Astrocyte of the spinal cord (primary cell): ENCODE measurements at regions not wholly inside any gene's neighbourhood (a gene's known extent, or its start where the extent isn't known, plus 50 kb on each side); places are given as distances from the start of the nearest gene placed in this dataset.
"Not testable (repeated sequence)": the region's sequence is repeated elsewhere in the genome, so short reads cannot be mapped to it uniquely, and the experiment has no call there.

ENCODE experiments used
- DNase-seq: peaks from one replicate; pipeline ENCODE4 v3.0.0; 2011; ENCODE audit warnings: low read depth, low spot score
- H3K4me3 ChIP-seq: 2 replicates; pipeline ENCODE4 v1.5.1; 2011; ENCODE audit warnings: low read depth, mild to moderate bottlenecking, low read length, moderate library complexity
- in situ Hi-C: cut with HindIII; loops from 2 replicates; pipeline ENCODE4 v1.10.0; 2017; ENCODE audit warnings: low sequenced_read_pairs
- TF ChIP-seq, protein P1 (sequence below): IDR thresholded peaks from 2 replicates; pipeline ENCODE4 v1.5.1; 2012; ENCODE audit warnings: low read depth, mild to moderate bottlenecking, low read length, inconsistent platforms

DNA sequence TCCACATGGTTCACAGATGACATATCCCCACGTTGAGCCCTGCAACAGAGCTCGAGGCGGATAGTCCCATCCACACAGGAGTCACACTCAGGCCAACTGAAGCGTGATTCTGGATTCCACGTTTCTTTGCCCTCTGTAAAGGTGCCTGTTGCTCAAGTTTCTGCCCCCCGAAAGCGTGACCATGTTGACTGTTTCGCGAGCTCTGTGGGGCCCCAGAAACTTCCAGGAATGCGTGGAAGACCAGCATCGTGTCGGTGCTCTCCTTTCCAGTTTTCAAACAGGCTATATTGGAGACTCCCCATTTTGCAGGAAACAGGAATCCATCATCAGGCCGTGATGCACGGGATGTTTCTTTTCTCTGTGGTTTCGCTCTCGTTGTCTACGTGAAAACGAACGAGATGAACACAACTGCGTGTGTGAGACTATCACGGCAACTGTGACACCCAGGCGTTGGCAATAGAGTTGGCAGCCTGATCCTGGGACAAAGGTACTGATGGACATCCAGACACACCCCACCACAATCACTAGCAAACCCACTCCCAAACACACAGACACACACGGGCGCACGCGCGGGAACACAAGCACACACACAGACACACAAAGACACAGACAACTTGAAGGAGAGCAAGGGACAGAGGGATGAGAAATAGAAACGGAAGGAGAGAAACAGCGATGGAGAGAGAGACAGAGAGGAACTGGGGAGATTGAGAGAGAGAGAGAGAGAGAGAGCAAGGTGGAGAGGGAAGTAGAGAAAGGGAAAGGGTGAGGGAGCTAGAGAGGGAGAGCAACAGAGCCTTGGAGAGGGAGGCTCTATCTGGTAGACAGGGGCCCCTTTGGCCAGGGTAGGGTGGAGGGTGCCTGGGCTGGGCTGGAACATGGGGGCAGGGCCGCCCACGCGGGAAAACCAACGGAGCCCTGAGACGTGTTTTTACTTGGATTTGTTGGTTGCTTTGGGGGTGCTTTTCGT lies 1609.3 kb downstream of the SPATA31A7 start:
- peak; percentile 42 for DNase-seq
- H3K4me3 ChIP-seq = peak overlapping the region; percentile 61
- in situ Hi-C loops = not testable (repeated sequence)

DNA sequence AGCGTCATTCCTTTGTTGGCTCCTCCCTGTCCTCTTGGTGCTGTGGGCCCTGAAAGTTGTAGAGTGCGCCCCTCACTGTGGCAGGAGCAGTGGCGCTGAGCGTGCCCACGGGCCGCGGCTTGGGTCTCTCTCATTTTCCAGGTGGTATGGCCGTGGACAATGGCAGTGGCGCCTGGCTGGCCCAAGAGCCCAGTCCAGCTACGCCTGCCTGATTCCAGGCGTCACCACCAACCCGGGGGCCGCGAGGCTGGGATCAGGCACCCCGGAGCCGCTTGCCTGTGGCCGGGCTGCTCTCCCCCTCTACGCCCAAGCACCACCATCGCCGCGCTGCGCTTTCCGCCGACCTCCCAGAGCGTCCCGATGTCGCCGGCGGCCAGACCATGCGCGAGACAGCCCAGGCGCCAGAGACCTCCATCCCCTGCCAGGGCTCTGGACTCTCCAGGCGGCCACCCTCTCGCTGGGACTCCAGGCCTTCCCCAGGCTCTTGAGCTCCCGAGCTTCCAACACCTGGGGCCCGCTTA lies 1610.1 kb downstream of the SPATA31A7 start:
- H3K4me3 ChIP-seq = peak overlapping the region; percentile 61
- DNase-seq = peak; percentile 43
- in situ Hi-C loops = not testable (repeated sequence)

DNA sequence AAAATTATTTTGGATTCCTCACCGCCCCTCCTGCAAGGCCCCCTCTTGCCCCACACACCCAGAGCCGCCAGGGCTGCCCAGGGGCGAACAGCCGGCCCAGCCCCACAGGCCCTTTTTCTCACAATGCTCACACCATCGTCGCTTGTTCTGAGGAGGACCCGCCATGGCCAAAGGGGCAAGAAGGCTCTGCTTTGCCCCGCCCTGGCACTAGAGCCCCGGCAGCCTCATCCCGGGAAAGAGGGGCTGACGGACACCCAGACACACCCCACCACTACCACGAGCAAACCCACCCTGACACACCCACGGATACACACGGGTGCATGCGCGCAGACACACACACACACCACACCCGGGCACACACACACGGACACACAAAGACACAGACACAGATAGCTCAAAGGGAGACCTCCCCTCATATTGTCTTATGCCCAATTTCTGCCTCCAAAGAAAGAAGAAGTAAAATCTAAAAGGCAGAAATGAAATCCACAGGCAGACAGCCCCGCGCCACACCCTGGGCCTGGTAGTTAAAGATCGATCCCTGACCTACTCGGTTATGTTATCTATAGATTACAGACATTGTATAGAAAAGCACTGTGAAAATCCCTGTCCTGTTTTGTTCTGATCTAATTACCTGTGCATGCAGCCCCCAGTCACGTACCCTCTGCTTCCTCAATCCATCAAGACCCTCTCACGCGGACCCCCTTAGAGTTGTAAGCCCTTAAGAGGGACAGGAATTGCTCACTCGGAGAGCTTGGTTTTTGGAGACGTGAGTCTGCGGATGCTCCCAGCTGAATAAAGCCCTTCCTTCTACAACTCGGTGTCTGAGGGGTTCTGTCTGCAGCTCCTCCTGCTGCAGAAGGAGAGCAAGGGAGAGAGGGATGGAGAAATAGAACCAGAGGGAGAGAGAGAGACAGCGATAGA lies 1610.9 kb downstream of the SPATA31A7 start:
- peak; percentile 44 for DNase-seq
- in situ Hi-C loops = not testable (repeated sequence)
- H3K4me3 ChIP-seq = peak overlapping the region; percentile 61

DNA sequence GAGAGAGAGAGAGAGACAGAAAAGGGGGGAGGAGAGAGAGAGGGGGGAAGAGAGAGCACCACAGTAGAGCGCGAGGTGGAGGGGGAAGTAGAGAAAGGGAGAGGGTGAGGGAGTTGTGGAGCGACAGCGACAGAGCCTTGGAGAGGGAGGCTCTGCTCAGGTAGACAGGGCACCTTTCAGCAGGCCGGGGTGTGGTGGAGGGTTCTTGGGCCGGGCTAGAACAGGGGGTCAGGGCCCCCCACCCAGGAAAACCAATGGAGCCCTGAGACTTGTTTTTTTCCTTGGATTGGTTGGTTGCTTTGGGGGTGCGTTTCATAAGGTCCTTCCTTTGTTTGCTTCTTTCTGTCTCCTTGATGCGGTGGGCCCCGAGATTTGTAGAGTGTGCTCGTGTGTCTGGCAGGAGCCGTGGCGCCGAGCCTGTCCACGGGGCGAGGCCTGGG lies 1611.6 kb downstream of the SPATA31A7 start:
- H3K4me3 ChIP-seq = peak overlapping the region; percentile 61
- in situ Hi-C loops = not testable (repeated sequence)
- DNase-seq = peak; percentile 32

DNA sequence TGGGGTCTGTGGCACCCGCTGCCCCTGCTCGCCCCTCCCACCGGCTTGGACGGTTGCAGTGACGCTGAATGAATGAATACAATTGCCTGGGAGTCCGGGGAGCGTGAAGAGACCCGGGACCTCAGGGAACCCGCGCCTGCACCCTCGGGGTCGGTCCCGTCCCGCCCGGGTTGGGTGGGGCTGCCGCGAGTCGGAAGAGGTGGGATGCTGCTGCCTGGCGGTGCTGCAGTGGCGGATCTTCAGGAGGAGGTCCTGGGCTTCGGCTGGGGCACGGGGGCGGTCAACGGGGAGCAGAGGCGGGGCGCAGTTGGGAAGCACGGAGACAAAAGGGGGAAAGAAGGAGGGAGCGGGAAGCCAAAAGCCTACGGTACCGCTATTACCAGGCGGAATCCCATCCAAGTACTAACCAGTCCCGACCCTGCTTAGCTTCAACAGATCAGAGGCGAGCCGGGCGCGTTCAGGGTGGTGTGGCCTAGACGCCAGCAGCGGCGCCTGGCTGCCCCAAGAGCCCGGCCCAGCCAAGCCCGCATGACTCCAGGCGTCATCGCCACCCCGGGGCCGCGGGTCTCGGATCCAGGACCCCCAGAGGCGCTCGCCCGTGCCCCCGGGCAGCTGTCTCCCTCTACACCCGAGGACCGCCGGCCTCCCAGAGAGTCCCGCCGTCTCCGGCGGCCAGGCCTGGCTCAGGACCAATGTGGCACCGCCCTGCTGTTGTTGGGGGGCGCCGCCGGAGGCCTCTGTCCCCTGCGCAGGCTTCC lies 1612.3 kb downstream of the SPATA31A7 start:
- in situ Hi-C loops, DNase-seq: not testable (repeated sequence)
- TF ChIP-seq, protein P1, sequence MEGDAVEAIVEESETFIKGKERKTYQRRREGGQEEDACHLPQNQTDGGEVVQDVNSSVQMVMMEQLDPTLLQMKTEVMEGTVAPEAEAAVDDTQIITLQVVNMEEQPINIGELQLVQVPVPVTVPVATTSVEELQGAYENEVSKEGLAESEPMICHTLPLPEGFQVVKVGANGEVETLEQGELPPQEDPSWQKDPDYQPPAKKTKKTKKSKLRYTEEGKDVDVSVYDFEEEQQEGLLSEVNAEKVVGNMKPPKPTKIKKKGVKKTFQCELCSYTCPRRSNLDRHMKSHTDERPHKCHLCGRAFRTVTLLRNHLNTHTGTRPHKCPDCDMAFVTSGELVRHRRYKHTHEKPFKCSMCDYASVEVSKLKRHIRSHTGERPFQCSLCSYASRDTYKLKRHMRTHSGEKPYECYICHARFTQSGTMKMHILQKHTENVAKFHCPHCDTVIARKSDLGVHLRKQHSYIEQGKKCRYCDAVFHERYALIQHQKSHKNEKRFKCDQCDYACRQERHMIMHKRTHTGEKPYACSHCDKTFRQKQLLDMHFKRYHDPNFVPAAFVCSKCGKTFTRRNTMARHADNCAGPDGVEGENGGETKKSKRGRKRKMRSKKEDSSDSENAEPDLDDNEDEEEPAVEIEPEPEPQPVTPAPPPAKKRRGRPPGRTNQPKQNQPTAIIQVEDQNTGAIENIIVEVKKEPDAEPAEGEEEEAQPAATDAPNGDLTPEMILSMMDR = peak; percentile 20
- peak overlapping the region; percentile 61 for H3K4me3 ChIP-seq

DNA sequence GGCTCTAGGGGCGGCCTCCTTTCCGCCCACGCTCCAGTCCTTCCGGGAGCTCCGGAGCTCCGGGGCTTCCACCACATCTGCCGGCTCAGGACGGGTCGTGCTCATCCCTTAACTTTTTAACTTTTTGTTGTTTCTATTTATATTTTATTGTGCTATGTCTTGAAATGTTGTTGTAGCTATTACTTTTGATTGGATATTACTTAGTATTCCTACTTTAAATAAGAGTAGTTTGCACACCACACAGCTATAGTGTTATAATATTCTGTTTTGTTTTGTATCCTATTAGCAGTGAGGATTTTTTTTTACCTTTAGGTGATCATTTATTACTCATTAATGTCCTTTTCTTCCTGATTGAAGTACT lies 1612.9 kb downstream of the SPATA31A7 start:
- peak overlapping the region; percentile 61 for H3K4me3 ChIP-seq
- in situ Hi-C loops = not testable (repeated sequence)

DNA sequence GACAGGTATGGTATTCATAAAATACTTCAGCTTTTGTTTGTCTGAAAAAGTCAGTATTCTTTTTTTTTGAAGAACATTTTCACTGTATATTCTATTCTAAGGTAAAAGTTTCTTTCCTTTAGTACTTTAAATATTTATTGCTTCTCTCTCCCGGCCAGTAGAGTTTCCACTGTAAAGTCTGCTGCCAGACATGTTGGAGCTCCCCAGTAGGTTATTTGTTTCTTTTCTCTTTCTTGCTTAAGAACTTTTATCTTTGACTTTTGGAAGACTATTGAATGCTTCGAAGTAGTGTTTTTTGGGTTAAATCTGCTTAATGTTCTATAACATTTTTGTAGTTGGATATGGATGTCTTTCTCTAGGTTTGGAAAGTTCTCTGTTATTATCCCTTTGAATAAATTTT lies 1613.3 kb downstream of the SPATA31A7 start:
- DNase-seq, in situ Hi-C loops: not testable (repeated sequence)
- peak overlapping the region; percentile 14 for H3K4me3 ChIP-seq

More for the DNA sequence above, 1612.9 kb downstream of the SPATA31A7 start:
- DNase-seq = not testable (repeated sequence)

DNA sequence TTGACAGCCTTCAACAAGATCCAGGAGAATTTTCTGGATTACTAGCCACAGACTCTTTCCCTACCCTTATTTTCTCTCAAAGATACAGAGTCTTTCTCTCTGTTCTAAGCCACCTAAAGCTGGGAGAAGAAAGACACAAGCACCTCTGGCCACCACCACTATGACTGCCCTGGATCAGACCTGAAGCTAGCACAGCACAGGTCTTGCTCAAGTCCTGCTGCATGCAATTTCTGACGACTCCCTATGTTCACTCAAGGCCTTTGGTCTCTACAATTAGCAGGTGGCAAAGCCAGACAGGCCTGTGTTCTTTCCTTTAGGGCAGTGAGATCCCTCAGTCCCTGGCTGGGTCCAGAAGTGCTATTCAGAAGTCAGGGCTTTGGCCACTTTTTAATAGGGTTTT lies 1614.5 kb downstream of the SPATA31A7 start:
- H3K4me3 ChIP-seq, in situ Hi-C loops: not testable (repeated sequence)
- DNase-seq = peak; percentile 1

DNA sequence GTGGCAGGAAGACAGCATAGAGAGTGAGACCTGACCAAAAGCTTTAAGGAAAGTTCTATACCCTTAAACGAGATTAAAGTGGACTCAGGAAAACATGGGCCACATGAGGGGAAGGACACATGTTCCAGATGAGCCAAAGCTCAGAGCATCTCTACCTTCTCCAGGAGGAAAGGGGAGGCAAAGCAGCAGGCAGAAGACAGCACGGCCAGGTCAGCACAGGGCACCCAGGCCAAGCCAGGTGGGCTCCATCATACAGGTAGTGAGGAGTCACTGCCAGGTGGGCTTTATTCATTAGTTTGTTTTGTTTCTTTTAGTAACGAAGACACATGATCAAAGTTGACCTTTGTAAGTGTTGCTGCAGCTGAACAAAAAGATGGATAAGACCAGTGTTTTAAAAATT lies 1617.6 kb downstream of the SPATA31A7 start:
- H3K4me3 ChIP-seq, DNase-seq, in situ Hi-C loops: not testable (repeated sequence)

DNA sequence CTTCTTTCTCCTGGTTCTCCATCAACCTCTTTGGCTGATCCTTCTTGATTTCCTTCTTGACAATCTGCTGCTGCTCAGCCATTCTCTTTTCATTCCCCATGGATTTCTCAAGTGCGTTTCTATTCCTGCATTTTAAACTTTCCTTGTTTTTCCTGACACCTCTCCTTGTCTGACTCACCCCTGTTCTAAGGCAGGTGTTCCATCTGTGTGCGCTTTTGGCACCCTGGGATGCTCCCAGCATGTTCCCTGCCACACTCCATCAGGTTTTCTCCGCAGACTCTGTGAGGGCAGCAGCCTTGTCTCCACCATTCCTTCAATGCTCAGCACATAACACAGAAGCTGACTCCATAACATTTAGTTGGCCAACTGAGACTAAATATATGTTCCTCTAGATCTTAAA lies 1618.2 kb downstream of the SPATA31A7 start:
- H3K4me3 ChIP-seq, in situ Hi-C loops: not testable (repeated sequence)
- peak; percentile 31 for DNase-seq

DNA sequence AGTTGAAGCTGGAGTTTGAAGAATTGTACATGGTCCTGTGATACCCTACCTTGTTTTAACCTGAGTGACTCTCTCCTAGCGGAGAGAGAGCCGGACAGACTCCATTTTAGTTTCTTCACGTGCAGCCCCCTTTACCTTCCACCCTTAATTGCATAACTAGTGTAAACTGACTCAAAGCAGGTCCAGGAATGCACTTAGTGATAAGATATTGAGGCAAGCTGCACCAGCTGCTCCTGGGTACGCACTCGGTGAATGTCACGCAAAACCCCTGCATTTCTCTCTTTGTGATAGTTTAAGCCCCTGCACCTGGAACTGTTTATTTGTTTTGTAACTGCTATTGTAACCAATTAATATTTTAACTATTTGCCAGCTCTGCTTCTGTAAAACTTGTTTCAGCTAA lies 1620.5 kb downstream of the SPATA31A7 start:
- peak; percentile 0 for DNase-seq
- in situ Hi-C loops = not testable (repeated sequence)

DNA sequence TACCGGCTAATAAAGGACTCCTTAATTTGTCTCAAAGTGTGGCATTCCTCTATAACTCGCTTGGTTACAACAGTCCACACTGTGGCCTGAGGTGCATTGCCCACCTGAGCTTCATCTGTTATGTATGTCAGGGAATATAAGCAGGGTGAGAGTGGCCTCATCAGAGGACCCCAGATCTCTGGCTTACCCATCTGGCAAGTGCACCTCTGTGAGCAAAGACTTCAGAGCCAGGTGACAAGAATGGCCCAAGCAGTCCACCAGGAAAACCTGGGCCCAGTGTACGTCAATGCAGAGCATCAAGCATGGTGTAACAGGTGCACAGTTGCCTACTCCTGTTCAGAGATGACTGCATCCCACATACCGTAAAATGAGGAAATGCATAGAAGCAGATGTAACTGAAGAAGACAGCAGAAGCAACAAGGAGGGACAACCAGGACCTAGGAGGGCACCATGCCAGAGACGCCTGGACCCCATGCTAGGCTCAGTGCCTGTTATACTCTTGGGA lies 1621.0 kb downstream of the SPATA31A7 start:
- DNase-seq, H3K4me3 ChIP-seq, in situ Hi-C loops: not testable (repeated sequence)

More for the DNA sequence above, 1620.5 kb downstream of the SPATA31A7 start:
- H3K4me3 ChIP-seq = not testable (repeated sequence)

DNA sequence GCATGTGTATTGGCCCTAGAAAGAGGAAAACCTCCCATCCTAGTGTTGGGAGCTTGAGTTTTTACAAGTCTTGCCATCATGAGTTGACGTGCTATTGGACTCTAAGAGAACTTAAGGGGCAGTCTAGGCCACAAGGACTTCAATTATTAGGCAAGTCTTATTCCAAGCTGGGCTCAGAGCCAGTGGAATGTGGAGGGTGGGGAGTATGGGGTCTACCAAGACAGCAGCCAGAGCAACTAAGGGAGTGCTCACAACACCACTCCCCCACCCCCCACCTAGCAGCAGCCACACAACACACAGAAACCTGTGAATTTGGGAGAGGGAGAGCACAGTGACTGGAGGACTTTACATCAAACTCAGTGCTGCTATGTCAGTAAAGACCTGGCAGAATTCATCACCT lies 1625.6 kb downstream of the SPATA31A7 start:
- in situ Hi-C loops = not testable (repeated sequence)
- peak; percentile 13 for DNase-seq

DNA sequence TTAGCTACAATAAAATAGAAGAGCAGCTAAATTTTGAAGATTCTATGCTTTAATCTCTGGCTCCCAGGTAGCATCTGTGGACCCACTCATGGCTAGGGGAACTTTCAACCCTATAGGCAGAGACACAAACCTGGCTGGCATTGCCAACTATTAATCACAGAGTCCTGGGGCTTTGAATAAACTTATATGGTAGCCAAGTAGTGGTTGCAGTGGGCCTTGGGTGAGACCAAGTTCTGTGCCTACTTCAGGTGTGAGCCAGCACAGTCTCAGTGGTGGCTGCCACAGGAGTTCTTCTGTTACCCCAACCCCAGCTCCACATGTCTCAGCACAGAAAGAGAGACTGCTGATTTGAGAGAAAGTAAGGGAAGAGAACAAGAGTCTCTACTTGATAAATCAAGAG lies 1626.5 kb downstream of the SPATA31A7 start:
- DNase-seq = peak; percentile 0
- in situ Hi-C loops = not testable (repeated sequence)

More for the DNA sequence above, 1625.6 kb downstream of the SPATA31A7 start:
- not testable (repeated sequence) for H3K4me3 ChIP-seq

DNA sequence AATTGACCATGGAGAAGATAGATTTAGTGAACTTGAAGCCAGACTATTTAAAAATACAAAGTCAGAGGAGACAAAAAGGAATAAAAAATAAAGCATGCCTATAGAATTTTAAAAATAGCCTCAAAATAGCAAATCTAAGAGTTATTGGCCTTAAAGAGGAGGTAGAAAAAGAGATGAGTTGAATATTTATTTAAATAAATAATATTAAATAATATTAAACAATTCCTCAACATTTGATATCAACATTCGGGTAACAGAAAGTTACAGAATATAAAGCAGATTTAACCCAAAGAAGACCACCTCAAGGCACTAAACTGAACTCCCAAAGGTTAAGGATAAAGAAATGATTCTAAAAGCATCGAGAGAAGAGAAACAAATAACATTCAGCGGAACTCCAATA lies 1627.4 kb downstream of the SPATA31A7 start:
- DNase-seq, in situ Hi-C loops, H3K4me3 ChIP-seq: not testable (repeated sequence)

More for the DNA sequence above, 1626.5 kb downstream of the SPATA31A7 start:
- H3K4me3 ChIP-seq = not testable (repeated sequence)
